ENCODE measurements at regions not wholly inside any gene's neighbourhood (a gene's known extent, or its start where the extent isn't known, plus 50 kb on each side); places are given as distances from the start of the nearest gene placed in this dataset.

GRCh38 chr17:69872675-69873262 lies 202.3 kb upstream of the KCNJ16 start:
- peaks cover 0 to 10% (median 0%) of the 10 kb centered on the region in 8 donors for H3K9me3 ChIP-seq
- no peaks in the 10 kb centered on the region for H3K36me3 ChIP-seq
- H3K27me3 ChIP-seq (replicated peaks in 1 of 7): no peaks in the 10 kb centered on the region
- no peak overlapping the region for H3K27ac ChIP-seq
- H3K4me3 ChIP-seq: no peak overlapping the region
- 89 to 99% (median 90%) methylated on average over 3 of the region's 3 CpGs for WGBS, 5 donors
- intact Hi-C loops (cut with DNase I; ENCODE audit: low total_unique reads): no loop called here
- DNase-seq: no peak
- no peaks in the 10 kb centered on the region for H3K4me1 ChIP-seq
- no peak for TF ChIP-seq CTCF (IDR thresholded peaks at IDR 0.05 in 8 of 11, conservative IDR thresholded peaks at IDR 0.05 in 3 of 11)
- no peak for TF ChIP-seq POLR2AphosphoS5 (IDR thresholded peaks at IDR 0.05)
- no peak for TF ChIP-seq POLR2A (IDR thresholded peaks at IDR 0.05)

GRCh38 chr17:69874175-69874670 lies 200.8 kb upstream of the KCNJ16 start:
- Histone ChIP-seq H3K4me3 (no peak overlapping the region), H3K36me3 (no peaks in the 10 kb centered on the region), H3K4me1 (no peaks in the 10 kb centered on the region), H3K27me3 (replicated peaks in 1 of 7) (no peaks in the 10 kb centered on the region), H3K27ac (no peak overlapping the region), H3K9me3 (peaks cover 0 to 14% (median 0%) of the 10 kb centered on the region in 8 donors)
- DNase-seq: no peak
- intact Hi-C loops (cut with DNase I; ENCODE audit: low total_unique reads): no loop called here
- TF ChIP-seq POLR2A (IDR thresholded peaks at IDR 0.05): no peak
- TF ChIP-seq POLR2AphosphoS5 (IDR thresholded peaks at IDR 0.05): no peak
- TF ChIP-seq CTCF (IDR thresholded peaks at IDR 0.05 in 8 of 11, conservative IDR thresholded peaks at IDR 0.05 in 3 of 11): no peak

- DNase-seq: no peak
- no peaks in the 10 kb centered on the region for H3K36me3 ChIP-seq
- intact Hi-C loops (cut with DNase I; ENCODE audit: low total_unique reads): no loop called here
- H3K4me1 ChIP-seq: no peaks in the 10 kb centered on the region
- H3K27me3 ChIP-seq (replicated peaks in 1 of 7): no peaks in the 10 kb centered on the region
- TF ChIP-seq POLR2A (IDR thresholded peaks at IDR 0.05): no peak
- no peak overlapping the region for H3K4me3 ChIP-seq
- H3K27ac ChIP-seq: no peak overlapping the region
- peaks cover 0 to 14% (median 0%) of the 10 kb centered on the region in 8 donors for H3K9me3 ChIP-seq
Observed at GRCh38 chr17:69876757-69877156, 198.3 kb upstream of the KCNJ16 start.

GRCh38 chr17:69878661-69879060 lies 196.4 kb upstream of the KCNJ16 start:
- peaks cover 0 to 14% (median 0%) of the 10 kb centered on the region in 8 donors for H3K9me3 ChIP-seq
- H3K4me3 ChIP-seq: no peak overlapping the region
- DNase-seq: no peak
- 70 to 95% (median 88%) methylated on average over 2 of the region's 2 CpGs for WGBS, 5 donors
- H3K36me3 ChIP-seq: no peaks in the 10 kb centered on the region
- intact Hi-C loops (cut with DNase I; ENCODE audit: low total_unique reads): no loop called here
- TF ChIP-seq CTCF (IDR thresholded peaks at IDR 0.05 in 8 of 11, conservative IDR thresholded peaks at IDR 0.05 in 3 of 11) (no peak), POLR2A (IDR thresholded peaks at IDR 0.05) (no peak), POLR2AphosphoS5 (IDR thresholded peaks at IDR 0.05) (no peak)
- no peaks in the 10 kb centered on the region for H3K27me3 ChIP-seq (replicated peaks in 1 of 7)
- no peak overlapping the region for H3K27ac ChIP-seq
- H3K4me1 ChIP-seq: no peaks in the 10 kb centered on the region
